Mesenchymal stem cell (in vitro differentiated cells and primary cell): ENCODE measurements at regions not wholly inside any gene's neighbourhood (a gene's known extent, or its start where the extent isn't known, plus 50 kb on each side); places are given as distances from the start of the nearest gene placed in this dataset.
A peak's percentile ranks its signal among the peaks of the same experiment; 100 is the strongest.

ENCODE experiments used
- DNase-seq: peaks from one replicate; pipeline ENCODE4 v3.0.0-alpha.2; 2013
- H2AFZ ChIP-seq: one replicate; pipeline ENCODE4 v1.6.1; 2013; ENCODE audit warnings: low read depth, mild to moderate bottlenecking, control low read depth, inconsistent platforms, low read length, moderate library complexity
- H2AK5ac ChIP-seq: 2 replicates; pipeline ENCODE4 v1.6.1; 2013; ENCODE audit warnings: low read length, moderate library complexity, mild to moderate bottlenecking, inconsistent platforms; ENCODE audit not compliant: severe bottlenecking
- H2BK120ac ChIP-seq: one replicate; pipeline ENCODE4 v1.6.1; 2013; ENCODE audit warnings: low read depth, mild to moderate bottlenecking, inconsistent platforms, low read length, moderate library complexity
- H2BK12ac ChIP-seq, 2 experiments: one replicate each; pipeline ENCODE4 v1.6.1; 2013; ENCODE audit warnings: inconsistent platforms in 2 of 2, low read length in 2 of 2, mild to moderate bottlenecking in 2 of 2, moderate library complexity in 2 of 2, control low read depth in 1 of 2
- H2BK15ac ChIP-seq: one replicate; pipeline ENCODE4 v1.6.1; 2013; ENCODE audit warnings: mild to moderate bottlenecking, low read depth, inconsistent platforms; ENCODE audit not compliant: poor library complexity, severe bottlenecking
- H2BK5ac ChIP-seq: 2 replicates; pipeline ENCODE4 v1.6.1; 2013; ENCODE audit warnings: low read depth, mild to moderate bottlenecking, low read length, control low read depth, inconsistent platforms; ENCODE audit not compliant: poor library complexity, severe bottlenecking
- H3K14ac ChIP-seq, 2 experiments: one replicate each; pipeline ENCODE4 v1.6.1; 2013; ENCODE audit warnings: inconsistent platforms in 2 of 2, low read length in 2 of 2, control low read depth in 1 of 2, mild to moderate bottlenecking in 1 of 2, moderate library complexity in 1 of 2
- H3K18ac ChIP-seq, 2 experiments: one replicate each; pipeline ENCODE4 v1.6.1; 2013; ENCODE audit warnings: inconsistent platforms in 2 of 2, low read length in 2 of 2, control low read depth in 1 of 2, low read depth in 1 of 2, mild to moderate bottlenecking in 1 of 2
- H3K23ac ChIP-seq, 2 experiments: one replicate each; pipeline ENCODE4 v1.6.1; 2013; ENCODE audit warnings: inconsistent platforms in 2 of 2, low read length in 2 of 2, mild to moderate bottlenecking in 2 of 2, moderate library complexity in 2 of 2, control low read depth in 1 of 2
- H3K27ac ChIP-seq: 2 replicates; pipeline ENCODE4 v1.5.1; 2013; ENCODE audit warnings: mild to moderate bottlenecking, moderate library complexity, low read length, control low read depth, inconsistent platforms; ENCODE audit not compliant: poor library complexity, severe bottlenecking
- H3K27me3 ChIP-seq, 2 experiments: 2 replicates each; pipeline versions ENCODE4 v1.6.1 to v1.7.0; 2013; ENCODE audit warnings: low read length in 2 of 2, mild to moderate bottlenecking in 2 of 2, moderate library complexity in 2 of 2, control low read depth in 1 of 2, inconsistent platforms in 1 of 2; ENCODE audit not compliant: control insufficient read depth in 1 of 2, insufficient read depth in 1 of 2
- H3K36me3 ChIP-seq, 2 experiments: 2 replicates each; pipeline versions ENCODE4 v1.6.1 to v1.7.0; 2013; ENCODE audit warnings: low read length in 2 of 2, control low read depth in 1 of 2, inconsistent platforms in 1 of 2, low read depth in 1 of 2, mild to moderate bottlenecking in 1 of 2; ENCODE audit not compliant: insufficient read depth in 2 of 2, control insufficient read depth in 1 of 2
- H3K4ac ChIP-seq, 2 experiments: one replicate each; pipeline ENCODE4 v1.6.1; 2013; ENCODE audit warnings: inconsistent platforms in 2 of 2, low read length in 2 of 2, mild to moderate bottlenecking in 2 of 2, moderate library complexity in 2 of 2, control low read depth in 1 of 2, low read depth in 1 of 2
- H3K4me1 ChIP-seq: 2 replicates; pipeline ENCODE4 v1.6.1; 2013; ENCODE audit warnings: low read depth, low read length, control low read depth; ENCODE audit not compliant: control insufficient read depth, insufficient read depth
- H3K4me2 ChIP-seq: 2 replicates; pipeline ENCODE4 v1.6.1; 2013; ENCODE audit warnings: low read length, mild to moderate bottlenecking, inconsistent platforms; ENCODE audit not compliant: poor library complexity, severe bottlenecking
- H3K4me3 ChIP-seq, 2 experiments: 2 replicates each; pipeline versions ENCODE4 v1.5.1 to v1.7.0; 2013; ENCODE audit warnings: low read length in 2 of 2, mild to moderate bottlenecking in 2 of 2, control low read depth in 1 of 2, low read depth in 1 of 2; ENCODE audit not compliant: insufficient read depth in 1 of 2
- H3K79me1 ChIP-seq: replicated peaks from 2 replicates; pipeline ENCODE4 v1.6.1; 2013; ENCODE audit warnings: mild to moderate bottlenecking, control low read depth, low read length, inconsistent platforms; ENCODE audit not compliant: poor library complexity, severe bottlenecking
- H3K9ac ChIP-seq: 2 replicates; pipeline ENCODE4 v1.7.0; 2013; ENCODE audit warnings: mild to moderate bottlenecking, low read length, moderate library complexity
- H3K9me3 ChIP-seq: 2 replicates; pipeline ENCODE4 v1.7.0; 2013; ENCODE audit warnings: mild to moderate bottlenecking, low read length; ENCODE audit not compliant: control insufficient read depth
- H4K8ac ChIP-seq: one replicate; pipeline ENCODE4 v1.6.1; 2013; ENCODE audit warnings: inconsistent platforms, mild to moderate bottlenecking, low read length, moderate library complexity
- H4K91ac ChIP-seq: one replicate; pipeline ENCODE4 v1.6.1; 2013; ENCODE audit warnings: mild to moderate bottlenecking, low read length, inconsistent platforms
- WGBS: methylation state at CpG from one replicate; pipeline ENCODE4 v1.1.7; 2013; ENCODE audit warnings: mixed read lengths; 5-methylcytosine and 5-hydroxymethylcytosine counted together

- Histone ChIP-seq H2AK5ac (no peak overlapping the region), H3K14ac (no peak overlapping the region), H2BK120ac (no peak overlapping the region), H2AFZ (no peak overlapping the region), H3K23ac (no peak overlapping the region), H4K91ac (no peak overlapping the region), H3K27ac (no peak overlapping the region), H3K4me1 (no peaks in the 10 kb centered on the region), H3K4ac (no peak overlapping the region), H4K8ac (no peak overlapping the region), H3K18ac (no peak overlapping the region), H3K27me3 (peaks cover 0 to 7% of the 10 kb centered on the region in 2 experiments), H2BK15ac (no peak overlapping the region), H3K9me3 (no peaks in the 10 kb centered on the region), H3K4me2 (no peak overlapping the region), H3K36me3 (no peaks in the 10 kb centered on the region), H3K79me1 (no peaks in the 10 kb centered on the region), H2BK12ac (no peak overlapping the region), H2BK5ac (no peak overlapping the region), H3K9ac (no peak overlapping the region), H3K4me3 (no peak overlapping the region)
- DNase-seq: no peak
- 84% methylated on average over 3 of the region's 3 CpGs for WGBS
Observed at GRCh38 chr21:35824136-35824535, 236.2 kb downstream of the SETD4 start.

DNA sequence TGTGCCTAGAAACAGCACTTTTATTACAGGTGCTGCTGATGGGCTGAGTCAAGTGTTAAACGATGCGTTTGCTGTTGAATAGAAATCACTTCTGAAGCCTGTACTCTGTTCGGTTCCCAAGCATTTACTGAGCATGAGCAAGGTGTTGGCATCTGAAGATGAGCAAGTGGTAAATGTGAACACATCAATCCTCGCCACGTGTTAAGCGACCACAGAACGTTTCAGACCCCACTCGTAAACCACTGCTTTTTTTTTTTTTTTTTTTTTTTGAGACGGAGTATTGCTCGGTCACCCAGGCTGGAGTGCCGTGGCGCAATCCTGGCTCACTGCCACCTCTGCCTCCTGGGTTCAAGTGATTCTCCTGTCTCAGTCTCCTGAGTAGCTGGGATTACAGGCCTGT lies 241.2 kb downstream of the SETD4 start:
- H3K27ac ChIP-seq: no peak overlapping the region
- H3K27me3 ChIP-seq: peaks cover 0 to 4% of the 10 kb centered on the region in 2 experiments
- H3K4me3 ChIP-seq: no peak overlapping the region
- H2BK12ac ChIP-seq: no peak overlapping the region
- no peak overlapping the region for H3K14ac ChIP-seq
- H3K23ac ChIP-seq: no peak overlapping the region
- DNase-seq: no peak
- no peak overlapping the region for H2BK120ac ChIP-seq
- H2AK5ac ChIP-seq: no peak overlapping the region
- no peak overlapping the region for H2AFZ ChIP-seq
- H3K9ac ChIP-seq: no peak overlapping the region
- H2BK5ac ChIP-seq: no peak overlapping the region
- H3K4me2 ChIP-seq: no peak overlapping the region
- H3K4ac ChIP-seq: no peak overlapping the region
- H4K91ac ChIP-seq: no peak overlapping the region
- H4K8ac ChIP-seq: no peak overlapping the region
- no peaks in the 10 kb centered on the region for H3K4me1 ChIP-seq
- H2BK15ac ChIP-seq: no peak overlapping the region
- H3K18ac ChIP-seq: no peak overlapping the region
- no peaks in the 10 kb centered on the region for H3K79me1 ChIP-seq
- no peaks in the 10 kb centered on the region for H3K9me3 ChIP-seq
- WGBS: 92% methylated on average over 12 of the region's 12 CpGs
- no peaks in the 10 kb centered on the region for H3K36me3 ChIP-seq

- no peak overlapping the region for H2AFZ ChIP-seq
- no peak overlapping the region for H3K4ac ChIP-seq
- H4K91ac ChIP-seq: no peak overlapping the region
- no peak overlapping the region for H3K4me3 ChIP-seq
- no peak overlapping the region for H3K18ac ChIP-seq
- H3K36me3 ChIP-seq: no peaks in the 10 kb centered on the region
- no peak overlapping the region for H3K23ac ChIP-seq
- H3K27ac ChIP-seq: no peak overlapping the region
- H3K27me3 ChIP-seq: peaks cover 0 to 4% of the 10 kb centered on the region in 2 experiments
- H2BK120ac ChIP-seq: no peak overlapping the region
- no peaks in the 10 kb centered on the region for H3K9me3 ChIP-seq
- H2BK5ac ChIP-seq: no peak overlapping the region
- no peak overlapping the region for H3K14ac ChIP-seq
- WGBS: 94% methylated on average over 8 of the region's 8 CpGs
- H2BK12ac ChIP-seq: no peak overlapping the region
- no peak overlapping the region for H3K9ac ChIP-seq
- no peak overlapping the region for H2BK15ac ChIP-seq
- no peak for DNase-seq
- no peak overlapping the region for H3K4me2 ChIP-seq
- H3K4me1 ChIP-seq: no peaks in the 10 kb centered on the region
- no peak overlapping the region for H4K8ac ChIP-seq
- no peak overlapping the region for H2AK5ac ChIP-seq
- no peaks in the 10 kb centered on the region for H3K79me1 ChIP-seq
Observed at GRCh38 chr21:35818597-35818996, 241.7 kb downstream of the SETD4 start.

GRCh38 chr21:35814858-35815619 lies 245.3 kb downstream of the SETD4 start:
- Histone ChIP-seq H2BK15ac (no peak overlapping the region), H3K4me2 (no peak overlapping the region), H3K18ac (peak overlapping the region in 1 of 2 experiments; percentile 71), H3K79me1 (no peaks in the 10 kb centered on the region), H4K8ac (peak overlapping the region; percentile 95), H3K27me3 (peaks cover 0 to 4% of the 10 kb centered on the region in 2 experiments), H3K27ac (no peak overlapping the region), H2AK5ac (no peak overlapping the region), H3K9ac (no peak overlapping the region), H2BK120ac (no peak overlapping the region), H3K9me3 (no peaks in the 10 kb centered on the region), H3K4ac (no peak overlapping the region), H2AFZ (peak overlapping the region; percentile 66), H3K23ac (no peak overlapping the region), H3K36me3 (no peaks in the 10 kb centered on the region), H2BK12ac (no peak overlapping the region), H3K14ac (no peak overlapping the region), H4K91ac (peak overlapping the region; percentile 39), H3K4me1 (no peaks in the 10 kb centered on the region), H2BK5ac (no peak overlapping the region), H3K4me3 (no peak overlapping the region)
- no peak for DNase-seq
- WGBS: 60% methylated on average over 5 of the region's 5 CpGs
